ENCODE measurements at regions not wholly inside any gene's neighbourhood (a gene's known extent, or its start where the extent isn't known, plus 50 kb on each side); places are given as distances from the start of the nearest gene placed in this dataset.

DNA sequence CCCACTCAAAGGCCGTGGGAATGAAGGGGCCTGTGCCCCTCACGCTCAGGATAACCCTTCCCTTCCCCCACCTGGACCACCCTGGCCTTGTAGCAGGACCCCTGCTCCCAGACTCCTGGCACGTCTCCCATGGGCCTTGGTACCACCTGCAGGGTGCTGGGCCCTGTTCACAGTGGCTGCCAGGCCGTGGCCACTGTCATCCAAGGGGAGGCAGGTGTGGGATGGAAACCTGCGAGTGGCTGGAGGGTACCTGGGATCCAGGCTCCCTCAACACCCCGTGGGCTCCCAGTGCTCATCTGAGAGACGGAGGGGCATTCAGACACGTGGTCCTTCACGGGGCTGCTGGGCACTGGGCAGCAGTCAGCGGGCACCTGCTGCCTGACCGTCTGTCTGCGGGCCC is 75.6 kb upstream of the CIBAR2 start:
- Histone ChIP-seq H3K9me3 (ENCODE audit: control insufficient read depth, low read depth, low read length) (peaks cover 6% of the 10 kb centered on the region), H4K20me1 (ENCODE audit: control insufficient read depth, extremely low read depth, insufficient read depth, low read length) (no peaks in the 10 kb centered on the region), H3K4me3 (ENCODE audit: control insufficient read depth in 2 of 3, extremely low read depth in 1 of 3, insufficient read depth in 2 of 3, low read depth in 1 of 3, low read length in 3 of 3) (no peak overlapping the region), H3K79me2 (ENCODE audit: control insufficient read depth, insufficient read depth, low read length) (peaks cover under 1% of the 10 kb centered on the region), H3K9ac (ENCODE audit: control insufficient read depth, extremely low read depth, insufficient read depth, low read length) (no peak overlapping the region), H2AFZ (ENCODE audit: control insufficient read depth, low read length) (no peak overlapping the region), H3K27ac (ENCODE audit: control insufficient read depth, insufficient read depth, low read length) (no peak overlapping the region), H3K9me1 (ENCODE audit: control insufficient read depth, extremely low read depth, insufficient read depth, low read length) (no peaks in the 10 kb centered on the region), H3K36me3 (ENCODE audit: control insufficient read depth in 2 of 2, extremely low read depth in 1 of 2, insufficient read depth in 2 of 2, low read length in 2 of 2) (peaks cover 0 to 5% of the 10 kb centered on the region in 2 experiments), H3K27me3 (ENCODE audit: control insufficient read depth, extremely low read depth, insufficient read depth, low read length) (no peaks in the 10 kb centered on the region), H3K4me1 (ENCODE audit: control insufficient read depth, extremely low read depth, insufficient read depth, low read length) (no peaks in the 10 kb centered on the region), H3K4me2 (ENCODE audit: control insufficient read depth, extremely low read depth, insufficient read depth, low read depth, low read length) (no peak overlapping the region)
- DNase-seq (ENCODE audit: low read depth, low spot score) (no peak), FAIRE-seq (no peak)
- dilution Hi-C loops (cut with MboI; ENCODE audit: extremely low pct_ligation_motif_present, low sequenced_read_pairs) = no loop called here
- TF ChIP-seq, protein P1, sequence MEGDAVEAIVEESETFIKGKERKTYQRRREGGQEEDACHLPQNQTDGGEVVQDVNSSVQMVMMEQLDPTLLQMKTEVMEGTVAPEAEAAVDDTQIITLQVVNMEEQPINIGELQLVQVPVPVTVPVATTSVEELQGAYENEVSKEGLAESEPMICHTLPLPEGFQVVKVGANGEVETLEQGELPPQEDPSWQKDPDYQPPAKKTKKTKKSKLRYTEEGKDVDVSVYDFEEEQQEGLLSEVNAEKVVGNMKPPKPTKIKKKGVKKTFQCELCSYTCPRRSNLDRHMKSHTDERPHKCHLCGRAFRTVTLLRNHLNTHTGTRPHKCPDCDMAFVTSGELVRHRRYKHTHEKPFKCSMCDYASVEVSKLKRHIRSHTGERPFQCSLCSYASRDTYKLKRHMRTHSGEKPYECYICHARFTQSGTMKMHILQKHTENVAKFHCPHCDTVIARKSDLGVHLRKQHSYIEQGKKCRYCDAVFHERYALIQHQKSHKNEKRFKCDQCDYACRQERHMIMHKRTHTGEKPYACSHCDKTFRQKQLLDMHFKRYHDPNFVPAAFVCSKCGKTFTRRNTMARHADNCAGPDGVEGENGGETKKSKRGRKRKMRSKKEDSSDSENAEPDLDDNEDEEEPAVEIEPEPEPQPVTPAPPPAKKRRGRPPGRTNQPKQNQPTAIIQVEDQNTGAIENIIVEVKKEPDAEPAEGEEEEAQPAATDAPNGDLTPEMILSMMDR (optimal IDR thresholded peaks at IDR 0.05 in 1 of 3, IDR thresholded peaks at IDR 0.05 in 1 of 3, conservative IDR thresholded peaks at IDR 0.05 in 1 of 3; ENCODE audit: extremely low read depth in 1 of 3, insufficient read depth in 2 of 3, low read length in 3 of 3) = no peak
- TF ChIP-seq EZH2 (IDR thresholded peaks at IDR 0.05; ENCODE audit: low read length) = no peak

- H3K36me3 ChIP-seq (ENCODE audit: control insufficient read depth in 2 of 2, extremely low read depth in 1 of 2, insufficient read depth in 2 of 2, low read length in 2 of 2) = peaks cover 0 to 2% of the 10 kb centered on the region in 2 experiments
- no peak overlapping the region for H3K27ac ChIP-seq (ENCODE audit: control insufficient read depth, insufficient read depth, low read length)
- no peaks in the 10 kb centered on the region for H3K27me3 ChIP-seq (ENCODE audit: control insufficient read depth, extremely low read depth, insufficient read depth, low read length)
- no peak overlapping the region for H3K9ac ChIP-seq (ENCODE audit: control insufficient read depth, extremely low read depth, insufficient read depth, low read length)
- DNase-seq (ENCODE audit: low read depth, low spot score) = no peak
- TF ChIP-seq EZH2 (IDR thresholded peaks at IDR 0.05; ENCODE audit: low read length) = no peak
- H3K79me2 ChIP-seq (ENCODE audit: control insufficient read depth, insufficient read depth, low read length) = no peaks in the 10 kb centered on the region
- dilution Hi-C loops (cut with MboI; ENCODE audit: extremely low pct_ligation_motif_present, low sequenced_read_pairs) = no loop called here
- no peak overlapping the region for H3K4me2 ChIP-seq (ENCODE audit: control insufficient read depth, extremely low read depth, insufficient read depth, low read depth, low read length)
- H3K9me1 ChIP-seq (ENCODE audit: control insufficient read depth, extremely low read depth, insufficient read depth, low read length) = no peaks in the 10 kb centered on the region
- peaks cover 4% of the 10 kb centered on the region for H3K9me3 ChIP-seq (ENCODE audit: control insufficient read depth, low read depth, low read length)
- H3K4me1 ChIP-seq (ENCODE audit: control insufficient read depth, extremely low read depth, insufficient read depth, low read length) = no peaks in the 10 kb centered on the region
- peak; percentile 13 for FAIRE-seq
- H4K20me1 ChIP-seq (ENCODE audit: control insufficient read depth, extremely low read depth, insufficient read depth, low read length) = no peaks in the 10 kb centered on the region
- H2AFZ ChIP-seq (ENCODE audit: control insufficient read depth, low read length) = no peak overlapping the region
- no peak overlapping the region for H3K4me3 ChIP-seq (ENCODE audit: control insufficient read depth in 2 of 3, extremely low read depth in 1 of 3, insufficient read depth in 2 of 3, low read depth in 1 of 3, low read length in 3 of 3)
Measured at GRCh38 chr16:85188822-85189672, 76.8 kb upstream of the CIBAR2 start.
